ENCODE measurements at regions not wholly inside any gene's neighbourhood (a gene's known extent, or its start where the extent isn't known, plus 50 kb on each side); places are given as distances from the start of the nearest gene placed in this dataset.

GRCh38 chr2:204108781-204109295 is 172.3 kb downstream of the ICOS start:
- no peak for DNase-seq (ENCODE audit: low read depth in 2 of 2)

GRCh38 chr2:204109681-204110080 is 173.1 kb downstream of the ICOS start:
- no peak for DNase-seq (ENCODE audit: low read depth in 2 of 2)

GRCh38 chr2:204110338-204110741 is 173.8 kb downstream of the ICOS start:
- peak; percentile 8 to 35 for DNase-seq (ENCODE audit: low read depth in 2 of 2)

- DNase-seq (ENCODE audit: low read depth in 2 of 2) = no peak
Observed at GRCh38 chr2:204110751-204111516, 174.4 kb downstream of the ICOS start.

- DNase-seq (ENCODE audit: low read depth in 2 of 2) = no peak
Observed at GRCh38 chr2:204112084-204112770, 175.7 kb downstream of the ICOS start.

- DNase-seq (ENCODE audit: low read depth in 2 of 2) = no peak
Observed at GRCh38 chr2:204114295-204115136, 178.0 kb downstream of the ICOS start.

- DNase-seq (ENCODE audit: low read depth in 2 of 2) = no peak
Observed at GRCh38 chr2:204115137-204116056, 178.8 kb downstream of the ICOS start.

GRCh38 chr2:204116159-204116792 is 179.7 kb downstream of the ICOS start:
- DNase-seq (ENCODE audit: low read depth in 2 of 2) = no peak

- DNase-seq (ENCODE audit: low read depth in 2 of 2) = no peak
Observed at GRCh38 chr2:204122425-204122824, 185.9 kb downstream of the ICOS start.

GRCh38 chr2:204124140-204124750 is 187.7 kb downstream of the ICOS start:
- DNase-seq (ENCODE audit: low read depth in 2 of 2) = no peak

- DNase-seq (ENCODE audit: low read depth in 2 of 2) = no peak
Observed at GRCh38 chr2:204126705-204127104, 190.1 kb downstream of the ICOS start.

GRCh38 chr2:204127238-204127637 is 190.7 kb downstream of the ICOS start:
- no peak for DNase-seq (ENCODE audit: low read depth in 2 of 2)

- no peak for DNase-seq (ENCODE audit: low read depth in 2 of 2)
Observed at GRCh38 chr2:204129591-204130294, 193.2 kb downstream of the ICOS start.

- DNase-seq (ENCODE audit: low read depth in 2 of 2) = no peak
Observed at GRCh38 chr2:204131621-204132020, 195.1 kb downstream of the ICOS start.

- DNase-seq (ENCODE audit: low read depth in 2 of 2) = no peak
Observed at GRCh38 chr2:204133476-204133875, 196.9 kb downstream of the ICOS start.

- no peak for DNase-seq (ENCODE audit: low read depth in 2 of 2)
Observed at GRCh38 chr2:204134421-204134820, 197.9 kb downstream of the ICOS start.

GRCh38 chr2:204135752-204136151 is 199.2 kb downstream of the ICOS start:
- DNase-seq (ENCODE audit: low read depth in 2 of 2) = no peak

GRCh38 chr2:204138206-204138605 is 201.6 kb downstream of the ICOS start:
- DNase-seq (ENCODE audit: low read depth in 2 of 2) = no peak

GRCh38 chr2:204140246-204140645 is 203.7 kb downstream of the ICOS start:
- no peak for DNase-seq (ENCODE audit: low read depth in 2 of 2)
